ENCODE measurements at regions not wholly inside any gene's neighbourhood (a gene's known extent, or its start where the extent isn't known, plus 50 kb on each side); places are given as distances from the start of the nearest gene placed in this dataset.

DNA sequence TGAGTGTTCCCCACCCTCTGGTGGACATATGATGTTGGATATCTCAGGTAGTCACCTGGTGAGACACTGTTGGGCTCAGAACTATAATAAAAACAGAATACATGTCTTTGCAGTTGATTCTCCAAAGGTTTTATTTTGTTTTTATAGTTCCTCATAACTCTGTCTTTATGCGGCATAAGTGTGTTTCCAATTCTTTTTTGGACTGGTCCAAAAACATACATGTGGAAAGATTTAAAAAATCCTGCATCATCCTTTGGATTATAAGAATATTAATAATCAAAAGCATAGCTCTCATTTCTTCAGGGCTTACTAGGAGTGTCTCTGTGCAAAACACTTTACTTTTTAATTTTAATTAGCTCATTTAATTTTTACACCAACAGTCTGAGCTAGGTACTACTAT, 71.0 kb upstream of the ANKRD34C start:
- Histone ChIP-seq H3K4me2 (ENCODE audit: low read depth, low read length) (no peak overlapping the region), H3K36me3 (replicated peaks in 1 of 2; ENCODE audit: control insufficient read depth in 1 of 2, insufficient read depth in 2 of 2, low read length in 2 of 2) (no peaks in the 10 kb centered on the region), H3K9me3 (ENCODE audit: low read length) (no peaks in the 10 kb centered on the region), H3K4me3 (replicated peaks in 1 of 3; ENCODE audit: insufficient read depth in 1 of 3, low read depth in 2 of 3, low read length in 3 of 3) (no peak overlapping the region), H3K9ac (ENCODE audit: insufficient read depth, low read depth, low read length) (no peak overlapping the region), H3K4me1 (ENCODE audit: insufficient read depth, low read length) (no peaks in the 10 kb centered on the region), H2AFZ (ENCODE audit: low read length) (no peak overlapping the region), H3K27ac (ENCODE audit: extremely low read length, insufficient read depth, low read length) (no peak overlapping the region), H4K20me1 (ENCODE audit: insufficient read depth, low read length) (no peaks in the 10 kb centered on the region), H3K79me2 (ENCODE audit: insufficient read depth, low read length) (no peaks in the 10 kb centered on the region), H3K27me3 (ENCODE audit: control insufficient read depth in 1 of 2, insufficient read depth in 2 of 2, low read length in 2 of 2) (peaks cover 0 to 13% of the 10 kb centered on the region in 2 experiments; a peak in 3 of 5 replicates)
- intact Hi-C loops (cut with micrococcal nuclease; ENCODE audit: unreplicated experiment): no loop called here
- in situ Hi-C loops (cut with HindIII; ENCODE audit: extremely low pct_ligation_motif_present, low pct_unique_long_range_greater_than_20kb): no loop called here
- TF ChIP-seq ZFP36 (IDR thresholded peaks at IDR 0.05; ENCODE audit: borderline replicate concordance, low read depth, low read length, partially characterized antibody) (no peak), ZNF121 (CRISPR knock-in tag; IDR thresholded peaks at IDR 0.05) (no peak), REL (CRISPR knock-in tag; conservative IDR thresholded peaks at IDR 0.05) (no peak), MXD4 (CRISPR knock-in tag; IDR thresholded peaks at IDR 0.05) (no peak), U2AF2 (IDR thresholded peaks at IDR 0.05; ENCODE audit: low read depth, low read length) (no peak)
- TF ChIP-seq, protein P1, sequence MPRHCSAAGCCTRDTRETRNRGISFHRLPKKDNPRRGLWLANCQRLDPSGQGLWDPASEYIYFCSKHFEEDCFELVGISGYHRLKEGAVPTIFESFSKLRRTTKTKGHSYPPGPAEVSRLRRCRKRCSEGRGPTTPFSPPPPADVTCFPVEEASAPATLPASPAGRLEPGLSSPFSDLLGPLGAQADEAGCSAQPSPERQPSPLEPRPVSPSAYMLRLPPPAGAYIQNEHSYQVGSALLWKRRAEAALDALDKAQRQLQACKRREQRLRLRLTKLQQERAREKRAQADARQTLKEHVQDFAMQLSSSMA (CRISPR knock-in tag; IDR thresholded peaks at IDR 0.05): no peak
- TF ChIP-seq, protein P2, sequence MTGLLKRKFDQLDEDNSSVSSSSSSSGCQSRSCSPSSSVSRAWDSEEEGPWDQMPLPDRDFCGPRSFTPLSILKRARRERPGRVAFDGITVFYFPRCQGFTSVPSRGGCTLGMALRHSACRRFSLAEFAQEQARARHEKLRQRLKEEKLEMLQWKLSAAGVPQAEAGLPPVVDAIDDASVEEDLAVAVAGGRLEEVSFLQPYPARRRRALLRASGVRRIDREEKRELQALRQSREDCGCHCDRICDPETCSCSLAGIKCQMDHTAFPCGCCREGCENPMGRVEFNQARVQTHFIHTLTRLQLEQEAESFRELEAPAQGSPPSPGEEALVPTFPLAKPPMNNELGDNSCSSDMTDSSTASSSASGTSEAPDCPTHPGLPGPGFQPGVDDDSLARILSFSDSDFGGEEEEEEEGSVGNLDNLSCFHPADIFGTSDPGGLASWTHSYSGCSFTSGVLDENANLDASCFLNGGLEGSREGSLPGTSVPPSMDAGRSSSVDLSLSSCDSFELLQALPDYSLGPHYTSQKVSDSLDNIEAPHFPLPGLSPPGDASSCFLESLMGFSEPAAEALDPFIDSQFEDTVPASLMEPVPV (CRISPR knock-in tag; IDR thresholded peaks at IDR 0.05): no peak
- ATAC-seq (no peak), FAIRE-seq (no peak), DNase-seq (ENCODE audit: low spot score) (no peak)
- 92% methylated on average over 1 of the region's 1 CpG for WGBS (ENCODE audit: low lambda C conversion rate)
- POLR2A ChIA-PET: no interaction called here
- no TSS peak for BruUV-seq (replicated peaks)
- CTCF ChIA-PET (ENCODE audit: low intra/inter-chr PET ratio, low total read pairs): no interaction called here

All from HepG2 (cell line).